ENCODE measurements at regions not wholly inside any gene's neighbourhood (a gene's known extent, or its start where the extent isn't known, plus 50 kb on each side); places are given as distances from the start of the nearest gene placed in this dataset.

DNA sequence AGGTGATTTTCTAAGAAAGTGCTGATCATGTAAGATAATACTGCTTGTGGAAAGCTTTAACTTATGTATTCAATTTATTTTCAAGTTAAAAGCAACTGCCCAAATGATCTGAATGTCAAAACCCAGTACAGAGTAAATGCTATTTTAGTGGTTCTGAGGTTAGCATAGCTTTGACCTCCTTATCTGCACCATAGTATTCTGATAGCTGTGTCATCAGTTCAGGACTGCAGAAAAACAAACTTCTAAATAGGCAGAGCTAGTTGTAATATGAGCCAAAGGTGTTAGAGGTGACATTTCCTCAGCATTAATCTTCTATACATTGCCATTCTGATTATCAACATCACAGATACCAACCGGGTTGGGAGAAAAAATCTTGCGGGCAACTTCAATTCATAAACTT is 758.7 kb downstream of the SLITRK5 start:
- TF ChIP-seq, protein P1, sequence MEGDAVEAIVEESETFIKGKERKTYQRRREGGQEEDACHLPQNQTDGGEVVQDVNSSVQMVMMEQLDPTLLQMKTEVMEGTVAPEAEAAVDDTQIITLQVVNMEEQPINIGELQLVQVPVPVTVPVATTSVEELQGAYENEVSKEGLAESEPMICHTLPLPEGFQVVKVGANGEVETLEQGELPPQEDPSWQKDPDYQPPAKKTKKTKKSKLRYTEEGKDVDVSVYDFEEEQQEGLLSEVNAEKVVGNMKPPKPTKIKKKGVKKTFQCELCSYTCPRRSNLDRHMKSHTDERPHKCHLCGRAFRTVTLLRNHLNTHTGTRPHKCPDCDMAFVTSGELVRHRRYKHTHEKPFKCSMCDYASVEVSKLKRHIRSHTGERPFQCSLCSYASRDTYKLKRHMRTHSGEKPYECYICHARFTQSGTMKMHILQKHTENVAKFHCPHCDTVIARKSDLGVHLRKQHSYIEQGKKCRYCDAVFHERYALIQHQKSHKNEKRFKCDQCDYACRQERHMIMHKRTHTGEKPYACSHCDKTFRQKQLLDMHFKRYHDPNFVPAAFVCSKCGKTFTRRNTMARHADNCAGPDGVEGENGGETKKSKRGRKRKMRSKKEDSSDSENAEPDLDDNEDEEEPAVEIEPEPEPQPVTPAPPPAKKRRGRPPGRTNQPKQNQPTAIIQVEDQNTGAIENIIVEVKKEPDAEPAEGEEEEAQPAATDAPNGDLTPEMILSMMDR (IDR thresholded peaks at IDR 0.05; ENCODE audit: partially characterized antibody, unreplicated experiment), result no peak
- H3K9me3 Mint-ChIP-seq (ENCODE audit: unreplicated experiment), result no peaks in the 10 kb centered on the region
- DNase-seq, result no peak
- H3K27ac Mint-ChIP-seq (ENCODE audit: unreplicated experiment), result no peak overlapping the region
- no peaks in the 10 kb centered on the region for H3K4me1 Mint-ChIP-seq (ENCODE audit: low read depth, unreplicated experiment)
- no peaks in the 10 kb centered on the region for H3K36me3 Mint-ChIP-seq (ENCODE audit: unreplicated experiment)
- no peak overlapping the region for H3K4me3 Mint-ChIP-seq (ENCODE audit: unreplicated experiment)
- no peaks in the 10 kb centered on the region for H3K27me3 Mint-ChIP-seq (ENCODE audit: unreplicated experiment)

DNA sequence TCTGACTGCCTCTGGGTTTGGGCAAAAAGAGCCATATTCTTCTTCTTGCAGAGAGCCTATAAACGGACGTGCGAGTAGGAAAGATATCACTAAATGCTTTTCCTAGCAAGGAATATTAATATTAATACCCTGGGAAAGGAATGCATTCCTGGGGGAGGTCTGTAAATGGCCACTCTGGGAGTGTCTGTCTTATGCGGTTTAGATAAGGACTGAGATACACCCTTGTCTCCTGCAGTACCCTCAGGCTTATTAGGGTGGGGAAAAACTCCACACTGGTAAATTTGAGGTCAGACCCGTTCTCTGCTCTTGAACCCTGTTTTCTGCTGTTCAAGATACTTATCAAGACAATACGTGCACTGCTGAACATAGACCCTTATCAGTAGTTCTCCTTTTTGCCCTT is 763.8 kb downstream of the SLITRK5 start:
- no peaks in the 10 kb centered on the region for H3K27me3 Mint-ChIP-seq (ENCODE audit: unreplicated experiment)
- no peak for DNase-seq
- H3K4me3 Mint-ChIP-seq (ENCODE audit: unreplicated experiment), result no peak overlapping the region
- no peak overlapping the region for H3K27ac Mint-ChIP-seq (ENCODE audit: unreplicated experiment)
- peaks cover 5% of the 10 kb centered on the region for H3K36me3 Mint-ChIP-seq (ENCODE audit: unreplicated experiment)
- H3K9me3 Mint-ChIP-seq (ENCODE audit: unreplicated experiment), result no peaks in the 10 kb centered on the region
- H3K4me1 Mint-ChIP-seq (ENCODE audit: low read depth, unreplicated experiment), result no peaks in the 10 kb centered on the region
- TF ChIP-seq, protein P1 (IDR thresholded peaks at IDR 0.05; ENCODE audit: partially characterized antibody, unreplicated experiment), result no peak

DNA sequence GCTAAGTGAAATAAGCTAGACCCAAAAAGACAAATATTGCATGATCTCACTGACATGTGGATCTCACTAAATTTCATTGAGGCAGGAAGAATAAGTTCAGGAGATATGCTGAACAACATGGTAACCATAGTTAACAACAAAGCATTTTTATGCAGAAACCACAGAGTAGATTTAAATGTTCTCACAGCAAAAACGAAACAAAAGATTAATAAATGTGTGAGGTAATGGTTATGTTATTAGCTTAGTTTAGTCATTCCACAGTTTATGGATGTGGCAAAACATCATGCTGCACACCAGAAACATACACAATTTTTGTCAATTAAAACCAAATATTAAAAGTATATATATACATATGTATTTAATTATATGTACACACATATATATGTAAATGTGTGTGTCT is 765.8 kb downstream of the SLITRK5 start:
- no peak overlapping the region for H3K4me3 Mint-ChIP-seq (ENCODE audit: unreplicated experiment)
- H3K27me3 Mint-ChIP-seq (ENCODE audit: unreplicated experiment), result no peaks in the 10 kb centered on the region
- TF ChIP-seq, protein P1 (IDR thresholded peaks at IDR 0.05; ENCODE audit: partially characterized antibody, unreplicated experiment), result no peak
- H3K36me3 Mint-ChIP-seq (ENCODE audit: unreplicated experiment), result peaks cover 5% of the 10 kb centered on the region
- no peak overlapping the region for H3K27ac Mint-ChIP-seq (ENCODE audit: unreplicated experiment)
- no peaks in the 10 kb centered on the region for H3K4me1 Mint-ChIP-seq (ENCODE audit: low read depth, unreplicated experiment)
- no peaks in the 10 kb centered on the region for H3K9me3 Mint-ChIP-seq (ENCODE audit: unreplicated experiment)
- DNase-seq, result no peak

DNA sequence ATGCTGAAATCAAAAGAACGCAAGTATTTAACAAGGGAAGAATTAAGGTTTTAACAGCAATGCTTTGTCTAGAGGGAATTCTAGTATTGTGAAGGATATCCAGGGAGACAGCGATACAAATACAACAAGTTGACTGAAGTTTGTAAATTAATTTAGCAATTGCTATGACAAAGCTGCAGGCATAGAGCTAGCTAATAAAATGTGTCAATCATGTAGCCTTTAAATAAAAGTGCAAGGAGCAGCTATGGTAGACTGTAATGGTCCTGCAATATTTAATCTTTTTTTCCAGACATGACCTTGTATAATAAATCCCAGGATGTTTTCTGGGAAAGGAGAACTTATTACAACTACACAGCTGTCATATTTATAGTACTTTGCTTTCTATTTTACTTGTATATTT is 779.3 kb downstream of the SLITRK5 start:
- H3K36me3 Mint-ChIP-seq (ENCODE audit: unreplicated experiment), result no peaks in the 10 kb centered on the region

DNA sequence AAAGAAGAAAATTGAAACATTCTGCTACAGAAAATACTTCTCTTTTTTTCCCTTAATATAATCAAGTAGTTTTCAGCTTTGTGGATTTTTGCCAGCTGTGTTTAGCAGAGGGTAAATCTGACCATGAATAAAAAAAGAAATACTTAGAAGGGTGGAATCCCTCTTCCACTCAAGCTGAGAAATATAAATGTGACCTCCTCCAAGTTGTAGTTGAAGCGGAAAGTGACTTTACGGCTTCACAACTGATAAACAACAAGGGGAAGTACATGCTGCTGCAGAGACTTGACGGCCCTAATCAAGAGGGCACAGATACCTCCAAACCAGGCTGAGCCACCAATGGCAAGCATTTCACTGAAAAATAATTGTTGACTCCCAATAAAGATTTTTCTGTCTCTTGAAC is 785.0 kb downstream of the SLITRK5 start:
- Mint-ChIP-seq H3K4me1 (ENCODE audit: low read depth, unreplicated experiment) (peaks cover 6% of the 10 kb centered on the region), H3K4me3 (ENCODE audit: unreplicated experiment) (no peak overlapping the region), H3K27ac (ENCODE audit: unreplicated experiment) (no peak overlapping the region), H3K9me3 (ENCODE audit: unreplicated experiment) (peaks cover 6% of the 10 kb centered on the region), H3K36me3 (ENCODE audit: unreplicated experiment) (no peaks in the 10 kb centered on the region), H3K27me3 (ENCODE audit: unreplicated experiment) (no peaks in the 10 kb centered on the region)
- TF ChIP-seq, protein P1 (IDR thresholded peaks at IDR 0.05; ENCODE audit: partially characterized antibody, unreplicated experiment), result no peak
- no peak for DNase-seq

More for the DNA sequence above, 779.3 kb downstream of the SLITRK5 start:
- Mint-ChIP-seq H3K27me3 (ENCODE audit: unreplicated experiment) (no peaks in the 10 kb centered on the region), H3K4me1 (ENCODE audit: low read depth, unreplicated experiment) (no peaks in the 10 kb centered on the region), H3K27ac (ENCODE audit: unreplicated experiment) (no peak overlapping the region), H3K9me3 (ENCODE audit: unreplicated experiment) (no peaks in the 10 kb centered on the region), H3K4me3 (ENCODE audit: unreplicated experiment) (no peak overlapping the region)
- TF ChIP-seq, protein P1 (IDR thresholded peaks at IDR 0.05; ENCODE audit: partially characterized antibody, unreplicated experiment), result no peak
- DNase-seq, result no peak
